Upper lobe of left lung (tissue), 6 donors: ENCODE measurements at regions not wholly inside any gene's neighbourhood (a gene's known extent, or its start where the extent isn't known, plus 50 kb on each side); places are given as distances from the start of the nearest gene placed in this dataset.

ENCODE experiments used
- ATAC-seq, 2 donors: fragments of 200-7000 bp; cut with Tn5 transposase; one replicate each; pipeline ENCODE4 v1.9.1; 2022; ENCODE audit warnings: mild to moderate bottlenecking in 2 of 2, moderate library complexity in 2 of 2; ENCODE audit not compliant: low FRiP score in 2 of 2
- DNase-seq, 2 donors: peaks; one replicate each; pipeline ENCODE4 v3.0.0-alpha.2; 2019 to 2020
- H3K27ac ChIP-seq, 4 donors: fragments of 200-600 bp; sonication (generic); one replicate each; pipeline ENCODE4 v1.5.1; 2016 to 2019
- H3K27me3 ChIP-seq, 4 donors: fragments of 200-600 bp; sonication (generic); one replicate each; pipeline ENCODE4 v1.5.1; 2017 to 2019
- H3K36me3 ChIP-seq, 4 donors: fragments of 200-600 bp; sonication (generic); one replicate each; pipeline ENCODE4 v1.5.1; 2016 to 2019
- H3K4me1 ChIP-seq, 4 donors: fragments of 200-600 bp; sonication (generic); one replicate each; pipeline ENCODE4 v1.5.1; 2018 to 2019
- H3K4me3 ChIP-seq, 4 donors: fragments of 200-600 bp; sonication (generic); one replicate each; pipeline ENCODE4 v1.5.1; 2017 to 2019; ENCODE audit warnings: mild to moderate bottlenecking in 2 of 4, moderate library complexity in 1 of 4
- H3K9me3 ChIP-seq, 4 donors: fragments of 200-600 bp; sonication (generic); one replicate each; pipeline ENCODE4 v1.5.1; 2018 to 2019
- EP300 ChIP-seq, 4 donors: sonication (generic); formaldehyde crosslinking; IDR thresholded peaks; one replicate each; pipeline ENCODE4 v1.5.1; 2017; ENCODE audit warnings: antibody characterized with exemption in 4 of 4, control low read depth in 2 of 4
- POLR2A ChIP-seq, 4 donors: fragments of 450-650 bp; IDR thresholded peaks; one replicate each; pipeline ENCODE4 v1.5.1; 2016 to 2017; ENCODE audit warnings: antibody characterized with exemption in 4 of 4, mild to moderate bottlenecking in 2 of 4
- POLR2AphosphoS5 ChIP-seq, 2 donors: sonication (generic); formaldehyde crosslinking; IDR thresholded peaks; one replicate each; pipeline ENCODE4 v1.5.1; 2017; ENCODE audit warnings: antibody characterized with exemption in 2 of 2
- WGBS, 2 donors: methylation state at CpG; one replicate each; pipeline ENCODE4 v1.1.5; 2017 to 2018; 5-methylcytosine and 5-hydroxymethylcytosine counted together
- TF ChIP-seq, protein P1 (sequence below), 6 experiments: fragments of 450-650 bp in 4 of 6; fragments of 200-600 bp in 2 of 6; sonication (generic) in 2 of 6; IDR thresholded peaks; one replicate each; pipeline ENCODE4 v1.5.1; 2016 to 2019; ENCODE audit warnings: antibody characterized with exemption in 6 of 6
- donor health status: DM: no; HTN: no; CAD: no; lungs with moderate emphysema.
- donor health status: DM: no; HTN: yes; CAD: no; lungs with severe emphysema.

DNA sequence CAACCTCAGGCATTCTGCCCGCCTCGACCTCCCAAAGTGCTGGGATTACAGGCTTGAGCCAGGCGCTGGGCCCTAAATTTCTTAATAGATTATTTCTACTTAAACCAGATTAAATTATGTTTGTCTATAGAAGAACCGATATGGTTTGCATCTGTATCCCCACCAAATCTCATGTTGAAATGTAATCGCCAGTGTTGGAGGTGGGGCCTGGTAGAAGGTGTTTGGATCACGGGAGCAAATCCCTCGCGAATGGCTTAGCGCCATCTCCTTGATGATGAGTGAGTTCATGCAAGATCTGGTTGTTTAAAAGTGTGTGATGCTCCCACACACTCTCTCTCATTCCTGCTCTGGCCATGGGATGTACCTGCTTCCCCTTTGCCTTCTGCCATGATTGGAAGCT, 109.3 kb upstream of the NANOS1 start:
- TF ChIP-seq POLR2AphosphoS5 (IDR thresholded peaks at IDR 0.05), result no peak
- TF ChIP-seq POLR2A (IDR thresholded peaks at IDR 0.05), result no peak
- no peak overlapping the region for H3K27ac ChIP-seq
- no peaks in the 10 kb centered on the region for H3K27me3 ChIP-seq
- DNase-seq (no peak), ATAC-seq (no peak)
- 94 to 96% methylated on average over 9 of the region's 9 CpGs for WGBS, 2 donors
- no peaks in the 10 kb centered on the region for H3K9me3 ChIP-seq
- no peaks in the 10 kb centered on the region for H3K4me1 ChIP-seq
- H3K36me3 ChIP-seq, result no peaks in the 10 kb centered on the region
- no peak overlapping the region for H3K4me3 ChIP-seq

DNA sequence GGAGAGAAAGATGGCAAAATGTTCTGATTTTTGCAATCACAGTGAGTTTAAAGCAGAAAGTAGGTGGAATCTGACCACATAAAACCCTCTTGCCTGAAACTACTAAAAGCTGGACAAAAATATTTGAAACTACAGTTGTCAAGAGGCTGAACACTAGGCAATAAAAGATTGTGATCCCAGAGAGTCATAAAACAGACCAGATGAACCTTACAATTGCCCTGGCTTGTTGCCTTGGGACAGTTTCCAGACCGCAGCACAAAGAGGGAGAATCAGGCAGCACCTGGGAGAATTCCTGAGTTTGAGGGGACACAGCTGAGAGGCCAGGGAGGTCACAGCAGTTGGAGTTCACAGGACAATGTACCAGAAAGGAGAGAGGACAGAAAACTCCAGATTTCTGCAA, 107.3 kb upstream of the NANOS1 start:
- Histone ChIP-seq H3K4me1 (no peaks in the 10 kb centered on the region), H3K4me3 (no peak overlapping the region), H3K9me3 (no peaks in the 10 kb centered on the region), H3K27me3 (no peaks in the 10 kb centered on the region), H3K27ac (no peak overlapping the region), H3K36me3 (no peaks in the 10 kb centered on the region)
- TF ChIP-seq, protein P1, sequence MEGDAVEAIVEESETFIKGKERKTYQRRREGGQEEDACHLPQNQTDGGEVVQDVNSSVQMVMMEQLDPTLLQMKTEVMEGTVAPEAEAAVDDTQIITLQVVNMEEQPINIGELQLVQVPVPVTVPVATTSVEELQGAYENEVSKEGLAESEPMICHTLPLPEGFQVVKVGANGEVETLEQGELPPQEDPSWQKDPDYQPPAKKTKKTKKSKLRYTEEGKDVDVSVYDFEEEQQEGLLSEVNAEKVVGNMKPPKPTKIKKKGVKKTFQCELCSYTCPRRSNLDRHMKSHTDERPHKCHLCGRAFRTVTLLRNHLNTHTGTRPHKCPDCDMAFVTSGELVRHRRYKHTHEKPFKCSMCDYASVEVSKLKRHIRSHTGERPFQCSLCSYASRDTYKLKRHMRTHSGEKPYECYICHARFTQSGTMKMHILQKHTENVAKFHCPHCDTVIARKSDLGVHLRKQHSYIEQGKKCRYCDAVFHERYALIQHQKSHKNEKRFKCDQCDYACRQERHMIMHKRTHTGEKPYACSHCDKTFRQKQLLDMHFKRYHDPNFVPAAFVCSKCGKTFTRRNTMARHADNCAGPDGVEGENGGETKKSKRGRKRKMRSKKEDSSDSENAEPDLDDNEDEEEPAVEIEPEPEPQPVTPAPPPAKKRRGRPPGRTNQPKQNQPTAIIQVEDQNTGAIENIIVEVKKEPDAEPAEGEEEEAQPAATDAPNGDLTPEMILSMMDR (IDR thresholded peaks at IDR 0.05), result no peak
- TF ChIP-seq EP300 (IDR thresholded peaks at IDR 0.05) (no peak), POLR2AphosphoS5 (IDR thresholded peaks at IDR 0.05) (no peak), POLR2A (IDR thresholded peaks at IDR 0.05) (no peak)
- WGBS, 2 donors, result 64 to 70% methylated on average over 1 of the region's 1 CpG
- DNase-seq, result no peak
- no peak for ATAC-seq

DNA sequence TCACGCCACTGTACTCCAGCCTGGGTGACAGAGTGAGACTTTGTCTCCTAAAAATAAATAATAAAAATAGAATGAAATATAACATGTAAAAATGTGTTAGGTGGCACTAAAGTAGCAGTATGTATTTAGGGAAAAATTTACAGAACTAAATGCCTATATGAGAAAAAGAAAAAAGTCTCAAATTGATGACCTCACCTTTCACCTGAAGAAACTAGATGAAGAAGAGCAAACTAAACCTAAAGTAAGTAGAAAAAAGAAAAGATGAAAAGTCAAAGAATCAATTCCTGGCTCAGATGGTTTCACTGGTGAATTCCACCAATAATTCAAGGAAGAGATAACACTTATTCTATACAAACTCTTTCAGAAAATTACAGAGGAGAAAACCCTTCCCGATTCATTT, 106.5 kb upstream of the NANOS1 start:
- no peaks in the 10 kb centered on the region for H3K36me3 ChIP-seq
- H3K4me3 ChIP-seq, result no peak overlapping the region
- ATAC-seq (no peak), DNase-seq (no peak)
- WGBS, 2 donors, result 87 to 95% methylated on average over 2 of the region's 2 CpGs
- no peaks in the 10 kb centered on the region for H3K4me1 ChIP-seq
- H3K27me3 ChIP-seq, result no peaks in the 10 kb centered on the region
- H3K27ac ChIP-seq, result no peak overlapping the region
- H3K9me3 ChIP-seq, result no peaks in the 10 kb centered on the region
- TF ChIP-seq, protein P1 (IDR thresholded peaks at IDR 0.05), result no peak
- TF ChIP-seq POLR2AphosphoS5 (IDR thresholded peaks at IDR 0.05) (no peak), EP300 (IDR thresholded peaks at IDR 0.05) (no peak), POLR2A (IDR thresholded peaks at IDR 0.05) (no peak)

DNA sequence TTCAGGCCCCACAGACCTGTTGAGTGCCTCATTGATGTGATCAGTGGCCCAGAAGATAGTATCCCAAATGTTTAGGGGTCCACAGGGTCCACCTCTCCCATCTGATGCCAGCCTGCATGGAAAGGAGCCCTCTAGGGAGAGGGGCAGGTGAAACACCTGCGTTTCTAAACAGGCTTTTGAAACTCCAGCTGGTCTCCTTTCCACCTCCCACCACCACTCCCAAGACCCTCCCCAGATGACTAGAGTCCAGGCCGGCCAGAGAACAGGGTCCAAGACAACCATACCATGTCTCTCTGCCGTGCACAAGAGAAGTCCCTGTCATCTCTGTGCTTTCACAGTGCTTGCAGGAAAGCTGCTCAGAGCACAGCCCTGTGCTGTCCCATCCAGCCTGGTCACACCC, 105.0 kb upstream of the NANOS1 start:
- Histone ChIP-seq H3K27ac (no peak overlapping the region), H3K4me3 (no peak overlapping the region), H3K27me3 (no peaks in the 10 kb centered on the region), H3K36me3 (no peaks in the 10 kb centered on the region), H3K9me3 (no peaks in the 10 kb centered on the region), H3K4me1 (no peaks in the 10 kb centered on the region)
- 76 to 81% methylated on average over 3 of the region's 3 CpGs for WGBS, 2 donors
- peak in 1 of 2 donors; percentile 22 for ATAC-seq
- no peak for TF ChIP-seq POLR2AphosphoS5 (IDR thresholded peaks at IDR 0.05)
- TF ChIP-seq EP300 (IDR thresholded peaks at IDR 0.05), result no peak
- TF ChIP-seq, protein P1 (IDR thresholded peaks at IDR 0.05), result no peak
- TF ChIP-seq POLR2A (IDR thresholded peaks at IDR 0.05), result no peak
- DNase-seq, result no peak

DNA sequence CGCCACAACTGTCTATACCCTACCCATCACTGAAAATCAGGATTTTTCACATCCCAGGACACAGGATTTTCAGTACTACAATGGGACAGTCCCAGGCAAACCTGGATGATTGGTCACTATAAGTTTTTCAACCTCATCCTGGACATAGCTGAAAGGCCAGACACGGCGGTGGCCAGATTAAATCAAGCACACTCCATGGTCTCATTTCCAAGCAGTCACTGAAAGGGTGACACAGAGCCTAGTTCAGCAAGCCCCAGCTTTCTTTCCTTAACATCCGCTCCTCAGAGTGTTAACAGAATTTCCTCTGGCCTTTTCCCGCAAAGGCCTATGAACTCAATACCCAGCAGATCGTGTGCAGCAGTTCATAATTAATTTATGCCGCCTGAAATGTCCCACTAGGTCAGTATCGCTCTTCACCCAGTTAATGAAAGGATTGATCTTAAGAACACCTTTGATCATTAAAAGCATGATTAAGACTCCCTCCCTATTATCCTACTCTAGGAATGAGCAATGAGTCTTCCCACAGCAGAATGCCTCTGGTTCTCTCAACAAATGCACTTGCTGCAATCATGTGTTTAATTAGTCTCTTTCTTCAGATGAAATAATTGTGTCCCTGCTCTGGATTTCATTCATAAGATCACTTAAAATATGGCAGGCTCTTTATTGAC, 104.0 kb upstream of the NANOS1 start:
- DNase-seq (no peak), ATAC-seq (no peak)
- 83 to 88% methylated on average over 8 of the region's 8 CpGs for WGBS, 2 donors
- H3K9me3 ChIP-seq, result peaks cover 0 to 4% (median 0%) of the 10 kb centered on the region in 4 donors
- no peaks in the 10 kb centered on the region for H3K36me3 ChIP-seq
- H3K4me3 ChIP-seq, result no peak overlapping the region
- no peaks in the 10 kb centered on the region for H3K4me1 ChIP-seq
- no peak overlapping the region for H3K27ac ChIP-seq
- TF ChIP-seq POLR2A (IDR thresholded peaks at IDR 0.05) (no peak), EP300 (IDR thresholded peaks at IDR 0.05) (no peak), POLR2AphosphoS5 (IDR thresholded peaks at IDR 0.05) (no peak)
- TF ChIP-seq, protein P1 (IDR thresholded peaks at IDR 0.05), result no peak
- H3K27me3 ChIP-seq, result no peaks in the 10 kb centered on the region
